D721Med (cell line): ENCODE measurements at regions not wholly inside any gene's neighbourhood (a gene's known extent, or its start where the extent isn't known, plus 50 kb on each side); places are given as distances from the start of the nearest gene placed in this dataset.
A peak's percentile ranks its signal among the peaks of the same experiment; 100 is the strongest.

Source experiments
- DNase-seq: peaks from one replicate; pipeline ENCODE4 v3.0.0; 2011; ENCODE audit warnings: low spot score; ENCODE audit not compliant: insufficient read length
- FAIRE-seq: peaks from 2 replicates; lab custom pipeline; 2011; peaks lifted over from hg19 to GRCh38; lab: Jason Lieb, UNC
- TF ChIP-seq, protein P1 (sequence below): IDR thresholded peaks from 2 replicates; pipeline ENCODE4 v1.5.1; 2012; ENCODE audit warnings: mild to moderate bottlenecking, control low read depth; ENCODE audit not compliant: insufficient read depth; ENCODE audit errors: missing control alignments

DNA sequence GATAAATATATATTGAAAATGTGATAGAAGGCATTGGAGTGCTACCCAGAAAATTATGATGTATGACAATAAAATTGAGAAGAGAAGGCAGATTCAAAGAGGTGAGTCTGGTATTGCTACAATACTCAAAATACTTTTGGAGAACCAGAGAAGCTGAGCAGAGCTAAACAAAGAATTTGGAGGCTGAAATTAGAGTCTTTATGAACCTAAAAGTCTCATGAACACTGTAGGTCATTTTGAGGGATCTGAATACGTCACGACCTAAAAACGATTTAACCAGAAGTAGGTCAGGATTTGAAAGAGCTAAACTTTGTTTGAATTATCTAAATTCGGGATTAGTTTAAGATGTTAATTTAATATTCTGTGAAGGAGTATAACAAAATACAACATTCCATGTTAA lies 182.4 kb upstream of the CDH9 start:
- TF ChIP-seq, protein P1, sequence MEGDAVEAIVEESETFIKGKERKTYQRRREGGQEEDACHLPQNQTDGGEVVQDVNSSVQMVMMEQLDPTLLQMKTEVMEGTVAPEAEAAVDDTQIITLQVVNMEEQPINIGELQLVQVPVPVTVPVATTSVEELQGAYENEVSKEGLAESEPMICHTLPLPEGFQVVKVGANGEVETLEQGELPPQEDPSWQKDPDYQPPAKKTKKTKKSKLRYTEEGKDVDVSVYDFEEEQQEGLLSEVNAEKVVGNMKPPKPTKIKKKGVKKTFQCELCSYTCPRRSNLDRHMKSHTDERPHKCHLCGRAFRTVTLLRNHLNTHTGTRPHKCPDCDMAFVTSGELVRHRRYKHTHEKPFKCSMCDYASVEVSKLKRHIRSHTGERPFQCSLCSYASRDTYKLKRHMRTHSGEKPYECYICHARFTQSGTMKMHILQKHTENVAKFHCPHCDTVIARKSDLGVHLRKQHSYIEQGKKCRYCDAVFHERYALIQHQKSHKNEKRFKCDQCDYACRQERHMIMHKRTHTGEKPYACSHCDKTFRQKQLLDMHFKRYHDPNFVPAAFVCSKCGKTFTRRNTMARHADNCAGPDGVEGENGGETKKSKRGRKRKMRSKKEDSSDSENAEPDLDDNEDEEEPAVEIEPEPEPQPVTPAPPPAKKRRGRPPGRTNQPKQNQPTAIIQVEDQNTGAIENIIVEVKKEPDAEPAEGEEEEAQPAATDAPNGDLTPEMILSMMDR = no peak
- DNase-seq (no peak), FAIRE-seq (no peak)

GRCh38 chr5:27217977-27218376 lies 179.6 kb upstream of the CDH9 start:
- DNase-seq (no peak), FAIRE-seq (no peak)
- TF ChIP-seq, protein P1 = no peak

DNA sequence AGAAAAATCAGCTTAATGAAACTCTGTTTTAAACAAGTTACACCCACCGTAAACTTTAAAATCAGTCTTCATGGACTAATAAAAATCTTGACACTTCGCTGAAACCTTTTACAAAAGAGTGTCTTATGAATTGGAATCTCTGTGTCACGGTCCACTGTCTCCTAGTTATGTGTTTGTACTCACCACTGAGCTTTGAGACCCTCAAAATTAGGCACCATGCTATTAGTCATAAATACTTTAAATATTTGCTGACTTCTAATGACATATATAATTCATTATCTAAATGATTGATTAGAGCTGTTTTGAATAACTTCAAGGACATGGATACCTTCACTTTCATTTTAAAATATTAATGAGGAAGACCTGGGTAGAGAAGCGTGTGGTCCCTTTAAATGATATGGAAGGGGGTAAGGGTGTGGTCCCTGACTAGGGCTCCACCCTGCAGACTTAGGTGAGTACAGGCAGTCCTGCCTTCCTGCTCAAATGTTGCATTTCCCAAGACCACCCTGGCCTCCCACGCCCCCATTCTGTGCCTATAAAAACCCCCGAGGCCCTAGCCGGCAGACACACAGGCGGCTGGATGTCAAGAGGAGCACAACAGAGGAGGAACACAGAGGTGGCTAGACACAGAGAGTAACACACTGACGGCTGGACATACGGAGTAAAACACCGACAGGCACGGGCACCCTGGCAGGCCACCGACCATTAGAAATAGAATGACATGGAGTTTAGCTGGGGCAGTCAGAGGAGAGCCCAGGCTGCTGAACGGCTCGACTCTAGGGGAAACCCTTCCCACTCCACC lies 179.0 kb upstream of the CDH9 start:
- DNase-seq (no peak), FAIRE-seq (no peak)
- TF ChIP-seq, protein P1 = no peak

DNA sequence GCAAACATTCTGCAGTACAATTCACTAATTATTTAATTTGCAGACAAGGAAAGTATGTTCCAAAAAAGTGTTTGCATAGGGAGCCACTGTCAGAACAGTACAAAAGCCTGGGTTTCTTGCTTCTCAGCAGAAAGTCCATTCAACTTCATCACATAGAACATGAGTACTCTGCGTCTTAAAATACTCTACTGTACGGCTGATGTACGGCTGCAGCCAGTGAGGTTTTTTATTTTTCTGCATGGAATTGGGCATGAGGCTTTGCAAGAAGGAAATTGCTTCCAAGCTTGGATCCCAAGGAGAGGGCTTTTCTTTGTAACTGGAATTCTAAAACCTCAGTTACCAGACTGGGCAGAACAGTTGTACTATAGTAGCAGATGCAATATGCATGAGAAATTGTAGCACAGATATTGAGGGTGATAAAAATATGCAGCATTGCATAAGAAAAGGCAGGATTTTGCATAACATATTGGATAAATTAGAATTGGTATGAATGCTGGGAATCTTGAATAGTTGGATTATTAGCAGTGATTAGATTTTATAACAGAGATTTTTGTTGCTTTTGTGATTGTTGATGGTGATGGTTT lies 178.1 kb upstream of the CDH9 start:
- TF ChIP-seq, protein P1 = no peak
- FAIRE-seq = peak; percentile 41

DNA sequence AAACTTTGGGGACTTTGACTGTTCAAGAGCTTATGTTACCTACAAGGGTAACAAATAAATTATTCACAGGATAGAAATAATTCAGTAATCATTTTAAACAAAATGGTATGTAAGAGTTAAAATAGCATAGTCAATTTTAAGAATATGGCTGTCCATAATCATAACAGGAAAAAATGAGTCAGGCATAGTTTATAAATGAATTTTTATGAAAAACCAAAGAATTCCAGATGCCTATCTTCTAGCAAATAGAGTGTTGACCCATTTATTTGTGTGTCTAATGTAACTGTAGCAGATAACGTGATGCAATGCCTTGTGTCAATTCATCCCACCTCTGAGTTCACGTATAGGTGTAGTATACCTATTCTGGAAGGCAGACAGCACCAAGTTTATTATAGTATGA lies 169.7 kb upstream of the CDH9 start:
- TF ChIP-seq, protein P1 = no peak
- no peak for DNase-seq
- no peak for FAIRE-seq

More for the DNA sequence above, 178.1 kb upstream of the CDH9 start:
- DNase-seq = no peak

DNA sequence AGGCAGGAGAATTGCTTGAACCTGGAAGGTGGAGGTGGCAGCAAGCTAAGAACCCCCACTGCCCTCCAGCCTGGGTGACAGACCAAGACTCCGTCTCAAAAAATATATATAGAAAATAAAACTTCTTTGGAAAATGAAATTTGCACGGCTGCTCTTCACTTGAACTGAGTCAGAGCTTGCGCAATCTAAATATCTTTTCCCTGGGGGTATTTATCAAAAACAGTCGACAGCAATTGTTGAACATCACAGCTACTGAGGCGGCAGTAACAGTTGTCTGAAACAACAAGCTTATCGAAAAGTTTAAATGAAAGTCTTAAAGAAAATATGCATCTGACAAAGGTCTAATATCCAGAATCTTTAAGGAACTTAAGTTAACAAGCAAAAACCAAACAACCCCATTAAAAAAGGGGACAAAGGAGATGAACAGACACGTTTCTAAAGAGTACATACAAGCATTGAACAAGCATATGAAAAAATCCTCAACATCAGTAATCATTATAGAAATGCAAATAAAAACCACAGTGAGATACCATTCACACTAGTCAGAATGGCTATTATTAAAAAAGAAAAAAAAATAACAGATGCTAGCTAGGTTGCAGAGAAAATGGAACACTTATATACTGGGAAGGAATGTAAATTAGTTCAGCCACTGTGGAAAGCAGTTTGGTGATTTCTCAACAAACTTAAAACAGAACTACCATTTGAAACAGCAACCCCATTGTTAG lies 153.6 kb upstream of the CDH9 start:
- FAIRE-seq (no peak), DNase-seq (no peak)
- TF ChIP-seq, protein P1 = no peak
